ENCODE measurements at regions not wholly inside any gene's neighbourhood (a gene's known extent, or its start where the extent isn't known, plus 50 kb on each side); places are given as distances from the start of the nearest gene placed in this dataset.

- no peak overlapping the region for H3K4me3 ChIP-seq (ENCODE audit: low read depth in 2 of 2, low read length in 2 of 2)
- DNase-seq (ENCODE audit: low read depth, low spot score) (no peak), ATAC-seq (no peak)
- POLR2A ChIA-PET, result no interaction called here
- H3K27me3 ChIP-seq (ENCODE audit: control insufficient read depth, insufficient read depth, low read length), result no peaks in the 10 kb centered on the region
- H3K36me3 ChIP-seq (ENCODE audit: control insufficient read depth, insufficient read depth, low read length), result no peaks in the 10 kb centered on the region
- CTCF ChIA-PET, result no interaction called here
- H3K9me3 ChIP-seq (ENCODE audit: control insufficient read depth, insufficient read depth, low read depth, low read length), result no peaks in the 10 kb centered on the region
- in situ Hi-C loops (cut with HindIII; ENCODE audit: low pct_unique_long_range_greater_than_20kb, low sequenced_read_pairs) (no loop called here), intact Hi-C loops (cut with micrococcal nuclease; ENCODE audit: unreplicated experiment) (no loop called here)
- H3K4me1 ChIP-seq (ENCODE audit: control insufficient read depth, insufficient read depth, low read length), result no peaks in the 10 kb centered on the region
- no peak for TF ChIP-seq SIN3A (IDR thresholded peaks at IDR 0.05; ENCODE audit: borderline replicate concordance, insufficient read depth, low read depth, low read length)
- peak; percentile 16; the same call in 1 of the 2 replicates for TF ChIP-seq CTCF (IDR thresholded peaks at IDR 0.05)
- no TSS peak for BruUV-seq (replicated peaks)
- H3K27ac ChIP-seq (ENCODE audit: low read length), result no peak overlapping the region
Measured at GRCh38 chr4:34766935-34767334, 1477.4 kb downstream of the ARAP2 start.

GRCh38 chr4:34767407-34767806, 1476.9 kb downstream of the ARAP2 start:
- ATAC-seq, result peak; percentile 70; the same call in 1 of the 2 replicates
- no peaks in the 10 kb centered on the region for H3K4me1 ChIP-seq (ENCODE audit: control insufficient read depth, insufficient read depth, low read length)
- ChIA-PET CTCF (no interaction called here), POLR2A (no interaction called here)
- no peak overlapping the region for H3K27ac ChIP-seq (ENCODE audit: low read length)
- TF ChIP-seq SIN3A (IDR thresholded peaks at IDR 0.05; ENCODE audit: borderline replicate concordance, insufficient read depth, low read depth, low read length) (no peak), REST (IDR thresholded peaks at IDR 0.05; ENCODE audit: insufficient read depth in 1 of 2, low read depth in 2 of 2, low read length in 1 of 2) (no peak), TCF7L2 (IDR thresholded peaks at IDR 0.05; ENCODE audit: low read depth, low read length) (peak; percentile 60; the same call in 1 of the 2 replicates), POLR2AphosphoS5 (IDR thresholded peaks at IDR 0.05; ENCODE audit: low read depth, low read length) (no peak), CTCF (IDR thresholded peaks at IDR 0.05) (no peak)
- no peak for DNase-seq (ENCODE audit: low read depth, low spot score)
- H3K4me3 ChIP-seq (ENCODE audit: low read depth in 2 of 2, low read length in 2 of 2), result no peak overlapping the region
- no peaks in the 10 kb centered on the region for H3K36me3 ChIP-seq (ENCODE audit: control insufficient read depth, insufficient read depth, low read length)
- BruUV-seq (replicated peaks), result no TSS peak
- in situ Hi-C loops (cut with HindIII; ENCODE audit: low pct_unique_long_range_greater_than_20kb, low sequenced_read_pairs) (no loop called here), intact Hi-C loops (cut with micrococcal nuclease; ENCODE audit: unreplicated experiment) (no loop called here)
- no peaks in the 10 kb centered on the region for H3K9me3 ChIP-seq (ENCODE audit: control insufficient read depth, insufficient read depth, low read depth, low read length)
- H3K27me3 ChIP-seq (ENCODE audit: control insufficient read depth, insufficient read depth, low read length), result no peaks in the 10 kb centered on the region

GRCh38 chr4:34771632-34772031, 1472.7 kb downstream of the ARAP2 start:
- Histone ChIP-seq H3K36me3 (ENCODE audit: control insufficient read depth, insufficient read depth, low read length) (no peaks in the 10 kb centered on the region), H3K9me3 (ENCODE audit: control insufficient read depth, insufficient read depth, low read depth, low read length) (no peaks in the 10 kb centered on the region), H3K4me3 (ENCODE audit: low read depth in 2 of 2, low read length in 2 of 2) (no peak overlapping the region), H3K4me1 (ENCODE audit: control insufficient read depth, insufficient read depth, low read length) (no peaks in the 10 kb centered on the region), H3K27ac (ENCODE audit: low read length) (no peak overlapping the region), H3K27me3 (ENCODE audit: control insufficient read depth, insufficient read depth, low read length) (no peaks in the 10 kb centered on the region)
- BruUV-seq (replicated peaks), result no TSS peak
- no peak for DNase-seq (ENCODE audit: low read depth, low spot score)
- TF ChIP-seq POLR2AphosphoS5 (IDR thresholded peaks at IDR 0.05; ENCODE audit: low read depth, low read length), result no peak
- TF ChIP-seq TCF7L2 (IDR thresholded peaks at IDR 0.05; ENCODE audit: low read depth, low read length), result no peak
- TF ChIP-seq CTCF (IDR thresholded peaks at IDR 0.05), result no peak
- TF ChIP-seq REST (IDR thresholded peaks at IDR 0.05; ENCODE audit: insufficient read depth in 1 of 2, low read depth in 2 of 2, low read length in 1 of 2), result no peak
- TF ChIP-seq SIN3A (IDR thresholded peaks at IDR 0.05; ENCODE audit: borderline replicate concordance, insufficient read depth, low read depth, low read length), result no peak
- in situ Hi-C loops (cut with HindIII; ENCODE audit: low pct_unique_long_range_greater_than_20kb, low sequenced_read_pairs), result no loop called here
- ChIA-PET CTCF (no interaction called here), POLR2A (no interaction called here)
- intact Hi-C loops (cut with micrococcal nuclease; ENCODE audit: unreplicated experiment), result no loop called here
- ATAC-seq, result no peak

All from Panc1 (cell line).